ENCODE measurements at regions not wholly inside any gene's neighbourhood (a gene's known extent, or its start where the extent isn't known, plus 50 kb on each side); places are given as distances from the start of the nearest gene placed in this dataset.
"Not testable (repeated sequence)": the region's sequence is repeated elsewhere in the genome, so short reads cannot be mapped to it uniquely, and the experiment has no call there.

GRCh38 chr10:37535459-37536246 lies 321.8 kb downstream of the ZNF248 start:
- H3K36me3 Mint-ChIP-seq, result peaks cover 0 to 19% of the 10 kb centered on the region in 2 donors
- H3K27ac Mint-ChIP-seq, result no peak overlapping the region
- peaks cover 19 to 28% of the 10 kb centered on the region in 2 donors for H3K9me3 Mint-ChIP-seq
- ATAC-seq, result no peak
- DNase-seq (ENCODE audit: low spot score in 2 of 2), result no peak

- DNase-seq (ENCODE audit: low spot score in 2 of 2), result no peak
- Mint-ChIP-seq H3K27ac (no peak overlapping the region), H3K9me3 (peaks cover 24 to 26% of the 10 kb centered on the region in 2 donors), H3K36me3 (peaks cover 0 to 18% of the 10 kb centered on the region in 2 donors)
- ATAC-seq, result no peak
Measured at GRCh38 chr10:37534166-37534565, 323.2 kb downstream of the ZNF248 start.

- DNase-seq (ENCODE audit: low spot score in 2 of 2); ATAC-seq; H3K36me3 Mint-ChIP-seq; H3K27ac Mint-ChIP-seq: not testable (repeated sequence)
- H3K9me3 Mint-ChIP-seq, result peaks cover 4 to 13% of the 10 kb centered on the region in 2 donors
Measured at GRCh38 chr10:37525410-37525809, 332.0 kb downstream of the ZNF248 start.

- DNase-seq (ENCODE audit: low spot score in 2 of 2) (no peak), ATAC-seq (no peak)
- Mint-ChIP-seq H3K9me3 (peaks cover 4% of the 10 kb centered on the region in 2 donors), H3K27ac (no peak overlapping the region), H3K36me3 (no peaks in the 10 kb centered on the region)
Measured at GRCh38 chr10:37520488-37520887, 336.9 kb downstream of the ZNF248 start.

DNA sequence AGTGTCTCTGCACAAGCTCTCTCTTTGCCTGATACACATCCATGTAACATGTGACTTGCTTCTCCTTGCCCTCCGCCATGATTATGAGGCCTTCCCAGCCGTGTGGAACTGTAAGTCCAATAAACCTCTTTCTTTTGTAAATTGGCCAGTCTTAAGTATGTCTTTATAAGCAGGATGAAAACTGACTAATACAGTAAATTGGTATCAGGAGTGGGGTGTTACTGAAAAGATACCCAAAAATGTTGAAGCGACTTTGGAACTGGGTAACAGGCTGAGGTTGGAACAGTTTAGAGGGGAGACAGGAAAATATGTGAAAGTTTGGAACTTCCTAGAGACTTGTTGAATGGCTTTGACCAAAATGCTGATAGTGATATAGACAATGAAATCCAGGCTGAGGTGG lies 346.9 kb downstream of the ZNF248 start:
- H3K27ac Mint-ChIP-seq; ATAC-seq; DNase-seq (ENCODE audit: low spot score in 2 of 2): not testable (repeated sequence)
- Mint-ChIP-seq H3K9me3 (peaks cover 32 to 34% of the 10 kb centered on the region in 2 donors), H3K36me3 (peaks cover 11 to 21% of the 10 kb centered on the region in 2 donors)

DNA sequence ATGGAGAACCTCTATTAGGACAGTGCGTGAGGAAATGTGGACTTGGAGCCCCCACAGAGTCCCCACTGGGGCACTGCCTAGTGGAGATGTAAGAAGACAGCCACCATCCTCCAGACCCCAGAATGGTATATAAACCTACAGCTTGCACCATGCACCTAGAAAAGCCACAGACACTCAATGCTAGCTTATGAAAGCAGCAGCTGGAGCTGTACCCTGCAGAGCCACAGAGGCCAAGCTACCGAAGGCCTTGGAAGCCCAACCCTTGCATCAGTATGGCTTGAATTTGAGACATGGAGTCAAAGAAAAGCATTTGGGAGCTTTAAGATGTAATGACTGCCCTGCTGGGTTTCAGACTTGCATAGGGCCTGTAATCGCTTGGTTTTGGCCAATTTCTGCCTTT lies 361.3 kb downstream of the ZNF248 start:
- no peak for DNase-seq (ENCODE audit: low spot score in 2 of 2)
- Mint-ChIP-seq H3K27ac (no peak overlapping the region), H3K36me3 (no peaks in the 10 kb centered on the region), H3K9me3 (no peaks in the 10 kb centered on the region)
- ATAC-seq, result no peak

GRCh38 chr10:37495415-37495814 lies 362.0 kb downstream of the ZNF248 start:
- peaks cover 0 to 2% of the 10 kb centered on the region in 2 donors for H3K9me3 Mint-ChIP-seq
- DNase-seq (ENCODE audit: low spot score in 2 of 2) (no peak), ATAC-seq (no peak)
- H3K27ac Mint-ChIP-seq, result no peak overlapping the region
- no peaks in the 10 kb centered on the region for H3K36me3 Mint-ChIP-seq

- ATAC-seq; H3K27ac Mint-ChIP-seq; H3K9me3 Mint-ChIP-seq; DNase-seq (ENCODE audit: low spot score in 2 of 2); H3K36me3 Mint-ChIP-seq: not testable (repeated sequence)
Measured at GRCh38 chr10:37493185-37493796, 364.1 kb downstream of the ZNF248 start.

GRCh38 chr10:37490266-37490665 lies 364.9 kb downstream of the ANKRD30A start:
- DNase-seq (ENCODE audit: low spot score in 2 of 2) (no peak), ATAC-seq (no peak)
- H3K9me3 Mint-ChIP-seq, result peaks cover 3 to 8% of the 10 kb centered on the region in 2 donors
- H3K27ac Mint-ChIP-seq, result no peak overlapping the region
- peaks cover 0 to 5% of the 10 kb centered on the region in 2 donors for H3K36me3 Mint-ChIP-seq

DNA sequence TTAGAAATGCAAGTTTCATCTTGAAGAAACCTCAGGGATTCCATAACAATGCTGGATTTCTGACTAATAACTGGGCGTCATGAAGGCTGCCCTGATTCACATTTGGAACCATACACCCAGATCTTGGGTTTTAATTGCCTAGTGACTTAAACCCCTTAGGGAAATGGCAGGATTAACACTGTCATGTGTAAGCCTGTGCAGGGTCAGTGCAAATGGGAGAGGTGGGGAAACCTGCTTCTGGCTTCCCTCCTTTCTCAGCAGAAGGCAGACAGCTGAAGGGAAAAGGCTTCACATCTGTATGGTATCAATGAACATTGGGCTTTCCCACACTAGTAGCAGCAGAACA lies 364.2 kb downstream of the ANKRD30A start:
- Mint-ChIP-seq H3K9me3 (peaks cover 3 to 8% of the 10 kb centered on the region in 2 donors), H3K36me3 (peaks cover 0 to 5% of the 10 kb centered on the region in 2 donors), H3K27ac (no peak overlapping the region)
- ATAC-seq, result no peak
- no peak for DNase-seq (ENCODE audit: low spot score in 2 of 2)

DNA sequence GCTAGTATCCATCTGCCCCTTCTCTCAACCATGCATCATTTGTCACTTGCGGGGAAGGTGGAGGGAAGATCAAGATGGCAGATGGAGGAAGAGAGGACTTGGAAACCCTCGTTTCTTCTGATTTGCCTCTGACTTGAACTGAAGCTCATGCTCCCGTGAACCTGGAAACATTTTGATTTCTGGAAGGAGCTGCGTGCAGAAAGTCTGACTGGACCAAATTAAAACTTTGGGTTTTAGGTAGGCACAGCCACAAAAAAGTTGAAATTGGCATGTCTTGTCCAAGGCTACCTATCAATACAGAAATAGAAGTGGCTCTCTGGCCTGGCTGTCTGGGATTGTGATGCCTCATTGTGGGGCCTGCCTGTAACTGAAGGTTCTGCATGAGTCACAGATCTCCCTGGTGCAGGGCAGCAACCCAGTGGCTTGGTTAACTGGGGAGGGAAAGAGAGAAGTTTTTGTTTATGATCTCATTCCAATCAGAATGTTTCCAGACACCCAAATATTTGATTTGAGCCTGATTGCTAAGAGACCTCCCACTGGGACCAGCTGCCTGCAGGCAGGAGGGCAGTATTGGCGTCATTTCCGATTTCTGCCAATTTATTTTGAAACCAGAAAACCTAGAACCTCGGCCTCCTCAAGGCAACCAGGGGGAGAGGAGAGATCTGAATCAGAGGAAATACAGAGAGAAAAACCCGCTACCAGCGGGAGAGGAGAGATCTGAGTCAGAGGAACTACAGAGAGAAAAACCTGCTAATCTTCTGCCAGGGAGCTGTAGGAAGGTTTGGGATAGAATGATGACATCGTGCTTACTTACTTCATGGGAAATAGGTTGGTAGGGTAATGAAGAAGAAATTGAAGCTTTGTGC lies 363.6 kb downstream of the ANKRD30A start:
- peaks cover 0 to 5% of the 10 kb centered on the region in 2 donors for H3K36me3 Mint-ChIP-seq
- ATAC-seq (no peak), DNase-seq (ENCODE audit: low spot score in 2 of 2) (no peak)
- peaks cover 3 to 8% of the 10 kb centered on the region in 2 donors for H3K9me3 Mint-ChIP-seq
- no peak overlapping the region for H3K27ac Mint-ChIP-seq

DNA sequence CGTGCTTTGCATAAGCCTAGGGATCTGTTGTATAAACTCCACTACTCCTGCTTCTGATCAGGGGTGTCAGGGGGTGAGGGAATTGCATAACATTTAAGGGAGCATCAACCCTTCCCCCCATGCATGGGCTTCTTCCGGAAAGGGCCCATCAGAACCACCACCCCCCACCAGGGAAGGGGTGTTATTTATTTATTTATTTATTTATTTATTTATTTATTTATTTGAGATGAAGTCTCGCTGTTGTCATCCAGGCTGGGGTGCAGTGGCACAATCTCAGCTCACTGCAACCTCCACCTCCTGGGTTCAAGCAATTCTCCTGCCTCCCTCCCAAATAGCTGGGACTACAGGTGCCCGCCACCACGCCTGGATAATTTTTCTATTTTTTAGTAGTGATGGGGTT lies 355.2 kb downstream of the ANKRD30A start:
- not testable (repeated sequence) for DNase-seq (ENCODE audit: low spot score in 2 of 2); H3K27ac Mint-ChIP-seq; H3K9me3 Mint-ChIP-seq; ATAC-seq; H3K36me3 Mint-ChIP-seq

DNA sequence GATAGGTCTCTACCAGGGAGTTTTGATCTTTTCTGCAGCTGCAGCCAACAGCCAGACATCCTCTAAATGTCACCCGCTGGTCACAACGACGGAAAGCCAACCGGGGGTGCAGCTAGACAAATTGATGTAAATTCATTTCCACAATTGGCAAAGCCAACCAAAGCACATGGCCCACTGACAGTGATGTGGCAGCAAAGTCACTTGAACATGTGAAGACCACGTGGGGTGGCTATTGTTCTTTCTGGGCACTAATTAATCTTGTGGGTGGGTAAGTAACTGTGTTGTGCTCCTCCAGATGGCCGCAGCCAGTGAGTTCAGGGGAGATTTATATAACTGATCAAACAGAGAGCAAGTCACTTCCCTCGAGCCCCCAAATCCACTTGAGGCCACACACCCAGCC lies 354.1 kb downstream of the ANKRD30A start:
- ATAC-seq (no peak), DNase-seq (ENCODE audit: low spot score in 2 of 2) (no peak)
- Mint-ChIP-seq H3K9me3 (no peaks in the 10 kb centered on the region), H3K36me3 (no peaks in the 10 kb centered on the region), H3K27ac (no peak overlapping the region)

- Mint-ChIP-seq H3K27ac (no peak overlapping the region), H3K9me3 (no peaks in the 10 kb centered on the region), H3K36me3 (no peaks in the 10 kb centered on the region)
- DNase-seq (ENCODE audit: low spot score in 2 of 2), result no peak
- ATAC-seq, result no peak
Measured at GRCh38 chr10:37478381-37478780, 353.0 kb downstream of the ANKRD30A start.

- peaks cover 4% of the 10 kb centered on the region in 2 donors for H3K9me3 Mint-ChIP-seq
Measured at GRCh38 chr10:37476285-37476684, 350.9 kb downstream of the ANKRD30A start.

GRCh38 chr10:37474645-37475044 lies 349.2 kb downstream of the ANKRD30A start:
- peaks cover 4 to 7% of the 10 kb centered on the region in 2 donors for H3K9me3 Mint-ChIP-seq
- no peak for ATAC-seq

More at GRCh38 chr10:37476285-37476684, 350.9 kb downstream of the ANKRD30A start:
- DNase-seq (ENCODE audit: low spot score in 2 of 2), result no peak
- no peak for ATAC-seq
- Mint-ChIP-seq H3K36me3 (no peaks in the 10 kb centered on the region), H3K27ac (no peak overlapping the region)

GRCh38 chr10:37473906-37474305 lies 348.5 kb downstream of the ANKRD30A start:
- Mint-ChIP-seq H3K27ac (peak overlapping the region in 1 of 2 donors; percentile 68), H3K36me3 (peaks cover 0 to 4% of the 10 kb centered on the region in 2 donors)

More at GRCh38 chr10:37474645-37475044, 349.2 kb downstream of the ANKRD30A start:
- H3K36me3 Mint-ChIP-seq, result peaks cover 0 to 3% of the 10 kb centered on the region in 2 donors
- H3K27ac Mint-ChIP-seq, result no peak overlapping the region
- DNase-seq (ENCODE audit: low spot score in 2 of 2), result no peak

More at GRCh38 chr10:37473906-37474305, 348.5 kb downstream of the ANKRD30A start:
- ATAC-seq, result no peak
- peaks cover 4 to 7% of the 10 kb centered on the region in 2 donors for H3K9me3 Mint-ChIP-seq
- DNase-seq (ENCODE audit: low spot score in 2 of 2), result no peak
